ENCODE measurements at regions not wholly inside any gene's neighbourhood (a gene's known extent, or its start where the extent isn't known, plus 50 kb on each side); places are given as distances from the start of the nearest gene placed in this dataset.

DNA sequence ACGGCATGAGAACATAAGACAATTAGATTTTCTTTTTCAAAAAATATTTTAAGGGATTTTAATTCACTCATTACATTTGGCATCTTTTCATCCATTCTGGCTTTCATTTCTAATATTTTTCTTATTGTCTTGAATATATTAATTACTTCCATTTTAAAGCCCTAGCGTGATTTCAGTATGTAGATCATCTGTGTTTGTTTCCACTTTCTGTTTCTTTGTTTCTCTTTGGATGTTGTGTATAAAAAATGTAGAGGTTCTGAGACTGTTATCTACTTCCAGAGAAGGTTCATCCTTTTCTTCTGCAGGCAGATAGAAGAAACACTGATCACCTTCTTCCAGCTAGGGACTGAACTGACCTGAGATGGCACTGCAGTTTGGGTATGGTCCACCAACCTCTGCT, 664.4 kb upstream of the SLC39A10 start:
- TF ChIP-seq, protein P1, sequence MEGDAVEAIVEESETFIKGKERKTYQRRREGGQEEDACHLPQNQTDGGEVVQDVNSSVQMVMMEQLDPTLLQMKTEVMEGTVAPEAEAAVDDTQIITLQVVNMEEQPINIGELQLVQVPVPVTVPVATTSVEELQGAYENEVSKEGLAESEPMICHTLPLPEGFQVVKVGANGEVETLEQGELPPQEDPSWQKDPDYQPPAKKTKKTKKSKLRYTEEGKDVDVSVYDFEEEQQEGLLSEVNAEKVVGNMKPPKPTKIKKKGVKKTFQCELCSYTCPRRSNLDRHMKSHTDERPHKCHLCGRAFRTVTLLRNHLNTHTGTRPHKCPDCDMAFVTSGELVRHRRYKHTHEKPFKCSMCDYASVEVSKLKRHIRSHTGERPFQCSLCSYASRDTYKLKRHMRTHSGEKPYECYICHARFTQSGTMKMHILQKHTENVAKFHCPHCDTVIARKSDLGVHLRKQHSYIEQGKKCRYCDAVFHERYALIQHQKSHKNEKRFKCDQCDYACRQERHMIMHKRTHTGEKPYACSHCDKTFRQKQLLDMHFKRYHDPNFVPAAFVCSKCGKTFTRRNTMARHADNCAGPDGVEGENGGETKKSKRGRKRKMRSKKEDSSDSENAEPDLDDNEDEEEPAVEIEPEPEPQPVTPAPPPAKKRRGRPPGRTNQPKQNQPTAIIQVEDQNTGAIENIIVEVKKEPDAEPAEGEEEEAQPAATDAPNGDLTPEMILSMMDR (IDR thresholded peaks at IDR 0.05; ENCODE audit: insufficient read depth, missing control alignments), result no peak
- DNase-seq (ENCODE audit: insufficient read length, low spot score) (no peak), FAIRE-seq (no peak)

DNA sequence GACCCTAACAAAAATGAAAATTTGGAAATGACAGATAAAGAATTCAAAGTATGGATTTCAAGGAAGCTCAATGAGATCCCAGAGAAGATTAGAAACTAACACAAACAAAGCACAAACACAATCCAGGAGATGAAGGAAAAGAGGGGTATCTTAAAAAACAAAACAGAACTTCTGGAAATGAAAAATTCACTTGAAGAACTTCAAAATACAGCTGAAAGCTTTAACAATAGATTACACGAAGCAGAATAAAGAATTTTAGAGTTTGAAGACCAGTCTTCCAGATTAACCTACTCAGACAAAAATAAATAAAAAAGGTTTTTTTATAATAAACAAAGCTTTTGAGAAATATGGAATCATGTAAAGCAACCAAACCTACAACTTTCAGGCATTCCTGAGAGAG, 671.8 kb upstream of the SLC39A10 start:
- TF ChIP-seq, protein P1 (IDR thresholded peaks at IDR 0.05; ENCODE audit: insufficient read depth, missing control alignments), result no peak
- DNase-seq (ENCODE audit: insufficient read length, low spot score), result no peak

DNA sequence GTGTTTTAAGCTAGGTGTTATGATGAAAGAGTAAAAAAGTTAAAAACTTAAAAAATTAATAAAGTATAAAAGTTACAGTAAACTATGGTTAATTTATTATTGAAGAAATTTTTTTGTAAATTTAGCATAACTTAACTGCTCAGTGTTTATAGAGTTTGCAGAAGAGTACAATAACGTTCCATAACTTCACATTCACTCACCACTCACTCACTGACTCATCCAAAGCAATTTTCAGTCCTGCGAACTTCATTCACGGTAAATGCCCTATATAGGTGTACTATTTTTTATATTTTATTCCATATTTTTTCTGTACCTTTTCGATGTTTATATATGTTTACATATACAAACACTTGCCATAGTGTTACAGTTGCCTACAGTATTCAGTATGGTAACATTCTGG, 694.8 kb upstream of the SLC39A10 start:
- DNase-seq (ENCODE audit: insufficient read length, low spot score) (no peak), FAIRE-seq (no peak)
- TF ChIP-seq, protein P1 (IDR thresholded peaks at IDR 0.05; ENCODE audit: insufficient read depth, missing control alignments), result no peak

More for the DNA sequence above, 671.8 kb upstream of the SLC39A10 start:
- no peak for FAIRE-seq

DNA sequence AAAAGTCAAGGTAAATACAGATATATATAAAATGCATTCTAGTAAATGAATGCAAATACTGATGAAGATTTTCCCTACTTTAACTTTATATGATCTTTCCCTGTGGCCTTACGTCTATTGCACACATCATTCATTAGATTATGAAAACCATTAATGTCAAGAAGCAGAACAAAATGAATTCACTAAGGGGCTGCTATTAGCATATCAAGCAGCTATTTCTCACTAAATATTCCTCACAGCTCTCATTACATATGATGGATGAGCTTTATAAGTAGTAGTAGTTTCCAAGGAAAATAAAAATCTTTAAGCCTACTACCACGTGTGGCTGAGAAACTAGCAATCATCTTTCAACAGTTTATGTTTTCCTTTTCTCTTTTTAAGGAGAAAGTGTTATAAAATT, 702.8 kb upstream of the SLC39A10 start:
- TF ChIP-seq, protein P1 (IDR thresholded peaks at IDR 0.05; ENCODE audit: insufficient read depth, missing control alignments), result no peak
- FAIRE-seq, result no peak

DNA sequence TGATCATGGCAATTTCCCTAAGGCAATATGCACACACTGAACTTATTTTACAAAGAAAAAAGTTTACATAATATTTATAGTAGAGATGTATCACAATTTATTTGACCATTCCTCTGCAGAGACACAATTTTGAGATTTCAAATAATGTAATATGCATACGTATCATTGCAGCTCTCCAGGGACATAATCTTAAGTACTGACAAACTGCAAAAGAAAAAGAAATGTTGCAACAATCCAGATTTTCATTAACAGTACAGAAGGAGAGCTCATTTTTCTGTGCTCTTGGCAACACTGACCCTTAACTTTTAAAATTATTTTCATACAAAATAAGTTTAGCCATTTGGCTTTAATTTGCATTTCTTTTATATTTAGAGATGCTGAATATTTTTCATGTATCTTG, 710.2 kb upstream of the SLC39A10 start:
- no peak for DNase-seq (ENCODE audit: insufficient read length, low spot score)
- FAIRE-seq, result no peak
- TF ChIP-seq, protein P1 (IDR thresholded peaks at IDR 0.05; ENCODE audit: insufficient read depth, missing control alignments), result no peak

More for the DNA sequence above, 702.8 kb upstream of the SLC39A10 start:
- no peak for DNase-seq (ENCODE audit: insufficient read length, low spot score)

DNA sequence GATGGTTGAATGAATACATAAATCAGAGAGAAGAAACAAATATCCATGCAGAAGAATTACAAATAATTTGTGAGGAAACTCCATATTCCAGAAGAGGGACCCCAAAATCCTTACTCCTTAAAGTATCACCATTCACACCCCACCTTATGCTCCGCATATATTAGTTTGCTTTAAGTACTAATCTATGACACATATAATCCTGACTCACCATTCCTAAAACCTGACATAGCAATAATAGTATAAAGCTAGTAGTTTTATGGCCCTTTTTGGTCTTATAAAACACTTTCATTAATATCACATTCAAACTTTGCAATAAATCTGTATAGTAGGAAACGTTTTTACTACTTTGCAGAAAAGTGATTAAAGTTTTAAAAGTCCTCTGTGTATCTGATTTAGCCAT, 719.0 kb upstream of the SLC39A10 start:
- TF ChIP-seq, protein P1 (IDR thresholded peaks at IDR 0.05; ENCODE audit: insufficient read depth, missing control alignments), result no peak
- DNase-seq (ENCODE audit: insufficient read length, low spot score) (no peak), FAIRE-seq (no peak)

DNA sequence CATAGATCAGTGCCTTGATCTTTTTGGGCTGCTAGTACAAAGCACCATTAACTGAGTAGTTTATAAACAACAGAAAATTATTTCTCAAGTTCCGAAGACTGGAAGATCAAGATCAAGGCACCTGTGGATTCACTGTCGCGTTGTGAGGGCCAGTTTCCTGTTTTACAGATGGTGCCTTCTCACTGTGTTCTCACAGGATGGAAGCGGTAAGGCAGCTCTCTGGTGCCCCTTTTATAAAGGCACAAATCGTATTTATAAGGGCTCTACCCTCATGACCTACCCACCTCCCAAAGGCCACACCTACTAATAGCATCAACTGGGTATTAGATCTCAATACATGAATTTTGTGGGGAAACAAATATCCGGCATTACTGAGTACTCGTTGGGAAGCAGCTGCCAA, 729.5 kb upstream of the SLC39A10 start:
- DNase-seq (ENCODE audit: insufficient read length, low spot score) (no peak), FAIRE-seq (no peak)
- TF ChIP-seq, protein P1 (IDR thresholded peaks at IDR 0.05; ENCODE audit: insufficient read depth, missing control alignments), result no peak

All from D721Med (cell line).